HepG2 (cell line): ENCODE measurements at regions not wholly inside any gene's neighbourhood (a gene's known extent, or its start where the extent isn't known, plus 50 kb on each side); places are given as distances from the start of the nearest gene placed in this dataset.

Source experiments
- DR1 ChIP-seq: sonication (generic); formaldehyde crosslinking; IDR thresholded peaks from 2 replicates; pipeline ENCODE4 v1.8.0; 2021; ENCODE audit warnings: mild to moderate bottlenecking, missing genetic modification reagents, inconsistent platforms
- HMG20B ChIP-seq: conservative IDR thresholded peaks from 2 replicates; pipeline ENCODE4 v1.6.1; 2016; ENCODE audit warnings: missing genetic modification reagents, missing compliant biosample characterization
- RERE ChIP-seq: IDR thresholded peaks from 2 replicates; pipeline ENCODE4 v1.6.1; 2016; ENCODE audit warnings: low read depth, missing genetic modification reagents, missing compliant biosample characterization
- SRSF4 ChIP-seq: fragments of 200-400 bp; formaldehyde crosslinking; IDR thresholded peaks from one replicate; pipeline ENCODE4 v1.6.1; 2018; ENCODE audit warnings: mild to moderate bottlenecking, low read depth, low read length, moderate library complexity; ENCODE audit not compliant: poor library complexity, severe bottlenecking
- SRY ChIP-seq: sonication (generic); formaldehyde crosslinking; IDR thresholded peaks from 2 replicates; pipeline ENCODE4 v1.8.0; 2022; ENCODE audit warnings: mild to moderate bottlenecking, missing genetic modification reagents
- ZNF224 ChIP-seq: sonication (generic); formaldehyde crosslinking; IDR thresholded peaks from 2 replicates; pipeline ENCODE4 v1.5.0; 2020; ENCODE audit warnings: mild to moderate bottlenecking, missing genetic modification reagents
- ZNF280D ChIP-seq: sonication (generic); formaldehyde crosslinking; IDR thresholded peaks from 2 replicates; pipeline ENCODE4 v1.5.1; 2020; ENCODE audit warnings: mild to moderate bottlenecking, missing genetic modification reagents
- ZNF598 ChIP-seq: sonication (generic); formaldehyde crosslinking; IDR thresholded peaks from 2 replicates; pipeline ENCODE4 v1.5.1; 2020; ENCODE audit warnings: mild to moderate bottlenecking, missing genetic modification reagents, borderline replicate concordance
- ZSCAN9 ChIP-seq: IDR thresholded peaks from 2 replicates; pipeline ENCODE4 v1.6.1; 2016; ENCODE audit warnings: borderline replicate concordance

GRCh38 chr1:73467731-73468130 is 730.2 kb downstream of the LRRIQ3 start (continued):
- TF ChIP-seq ZSCAN9 (CRISPR knock-in tag) (no peak), DR1 (CRISPR knock-in tag) (no peak), RERE (no peak), HMG20B (CRISPR knock-in tag) (no peak), ZNF224 (CRISPR knock-in tag) (no peak), ZNF598 (CRISPR knock-in tag) (no peak), ZNF280D (CRISPR knock-in tag) (no peak), SRSF4 (no peak), SRY (no peak)
